ENCODE measurements at regions not wholly inside any gene's neighbourhood (a gene's known extent, or its start where the extent isn't known, plus 50 kb on each side); places are given as distances from the start of the nearest gene placed in this dataset.
"Not testable (repeated sequence)": the region's sequence is repeated elsewhere in the genome, so short reads cannot be mapped to it uniquely, and the experiment has no call there.

DNA sequence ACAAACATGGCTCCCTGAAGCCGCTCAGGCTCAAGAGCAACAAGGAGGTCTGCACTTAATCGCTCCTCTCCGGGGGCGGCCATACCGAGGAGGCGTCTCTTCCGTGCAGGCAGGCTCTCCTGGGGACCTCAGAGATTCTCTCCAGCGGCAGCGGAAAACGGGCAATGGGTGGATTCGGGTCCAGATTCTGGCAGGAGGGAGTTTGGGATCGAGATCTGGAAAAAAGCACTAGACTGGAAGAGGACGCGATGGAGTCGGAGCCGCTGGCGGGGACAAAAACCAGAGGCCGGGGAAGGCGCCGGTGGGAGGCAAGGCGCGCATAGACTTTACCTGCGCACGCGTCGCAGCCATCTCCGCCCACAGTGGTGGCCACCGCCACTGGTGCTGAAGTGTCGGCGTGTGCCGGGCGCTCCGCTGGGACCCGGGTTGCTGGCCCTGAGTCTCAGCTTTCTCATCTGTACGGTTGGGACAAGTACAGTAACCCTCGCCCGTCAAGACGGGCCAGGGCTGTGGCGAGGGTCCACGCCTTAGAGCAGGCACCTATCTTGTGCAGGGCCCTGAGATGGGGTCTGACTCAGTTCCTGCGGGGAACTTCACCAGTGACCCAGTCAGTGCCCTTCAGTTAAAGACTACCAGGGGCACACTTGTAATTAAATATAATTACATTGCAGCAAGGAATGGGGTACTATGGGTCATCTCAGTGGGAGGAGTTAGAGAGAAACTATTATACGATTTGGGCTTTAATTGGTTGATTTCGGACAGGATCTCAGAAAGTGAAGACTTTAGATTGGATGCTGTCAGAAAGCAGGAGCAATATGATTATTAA is 454.1 kb downstream of the SPATA31A1 start:
- not testable (repeated sequence) for H3K9me3 Mint-ChIP-seq (ENCODE audit: unreplicated experiment); H3K4me1 Mint-ChIP-seq (ENCODE audit: unreplicated experiment); H3K27me3 Mint-ChIP-seq (ENCODE audit: unreplicated experiment); H3K36me3 Mint-ChIP-seq (ENCODE audit: low read depth, unreplicated experiment)
- DNase-seq (ENCODE audit: low spot score): peak; percentile 57
- H3K27ac Mint-ChIP-seq (ENCODE audit: unreplicated experiment): peak overlapping the region; percentile 96
- peak overlapping the region; percentile 95 for H3K4me3 Mint-ChIP-seq (ENCODE audit: unreplicated experiment)

- not testable (repeated sequence) for H3K27me3 Mint-ChIP-seq (ENCODE audit: unreplicated experiment); H3K4me1 Mint-ChIP-seq (ENCODE audit: unreplicated experiment); H3K36me3 Mint-ChIP-seq (ENCODE audit: low read depth, unreplicated experiment); H3K9me3 Mint-ChIP-seq (ENCODE audit: unreplicated experiment); H3K4me3 Mint-ChIP-seq (ENCODE audit: unreplicated experiment); DNase-seq (ENCODE audit: low spot score); H3K27ac Mint-ChIP-seq (ENCODE audit: unreplicated experiment)
These were observed 454.9 kb downstream of the SPATA31A1 start for GRCh38 chr9:39810401-39810800.

- not testable (repeated sequence) for H3K36me3 Mint-ChIP-seq (ENCODE audit: low read depth, unreplicated experiment); H3K4me1 Mint-ChIP-seq (ENCODE audit: unreplicated experiment); H3K4me3 Mint-ChIP-seq (ENCODE audit: unreplicated experiment); H3K9me3 Mint-ChIP-seq (ENCODE audit: unreplicated experiment); H3K27ac Mint-ChIP-seq (ENCODE audit: unreplicated experiment); H3K27me3 Mint-ChIP-seq (ENCODE audit: unreplicated experiment); DNase-seq (ENCODE audit: low spot score)
These were observed 456.1 kb downstream of the SPATA31A1 start for GRCh38 chr9:39811615-39812014.

GRCh38 chr9:39828457-39828856 is 473.0 kb downstream of the SPATA31A1 start:
- H3K27me3 Mint-ChIP-seq (ENCODE audit: unreplicated experiment); H3K4me3 Mint-ChIP-seq (ENCODE audit: unreplicated experiment); H3K9me3 Mint-ChIP-seq (ENCODE audit: unreplicated experiment); H3K4me1 Mint-ChIP-seq (ENCODE audit: unreplicated experiment); H3K36me3 Mint-ChIP-seq (ENCODE audit: low read depth, unreplicated experiment); DNase-seq (ENCODE audit: low spot score); H3K27ac Mint-ChIP-seq (ENCODE audit: unreplicated experiment): not testable (repeated sequence)
